CD1c-positive myeloid dendritic cell (primary cell): ENCODE measurements at regions not wholly inside any gene's neighbourhood (a gene's known extent, or its start where the extent isn't known, plus 50 kb on each side); places are given as distances from the start of the nearest gene placed in this dataset.
A peak's percentile ranks its signal among the peaks of the same experiment; 100 is the strongest.

Source experiments
- DNase-seq: peaks from one replicate; pipeline ENCODE4 v3.0.0-alpha.2; 2016; ENCODE audit errors: extremely low spot score

- no peak for DNase-seq
Observed at GRCh38 chr2:207289295-207290018, 123.7 kb upstream of the KLF7 start.

DNA sequence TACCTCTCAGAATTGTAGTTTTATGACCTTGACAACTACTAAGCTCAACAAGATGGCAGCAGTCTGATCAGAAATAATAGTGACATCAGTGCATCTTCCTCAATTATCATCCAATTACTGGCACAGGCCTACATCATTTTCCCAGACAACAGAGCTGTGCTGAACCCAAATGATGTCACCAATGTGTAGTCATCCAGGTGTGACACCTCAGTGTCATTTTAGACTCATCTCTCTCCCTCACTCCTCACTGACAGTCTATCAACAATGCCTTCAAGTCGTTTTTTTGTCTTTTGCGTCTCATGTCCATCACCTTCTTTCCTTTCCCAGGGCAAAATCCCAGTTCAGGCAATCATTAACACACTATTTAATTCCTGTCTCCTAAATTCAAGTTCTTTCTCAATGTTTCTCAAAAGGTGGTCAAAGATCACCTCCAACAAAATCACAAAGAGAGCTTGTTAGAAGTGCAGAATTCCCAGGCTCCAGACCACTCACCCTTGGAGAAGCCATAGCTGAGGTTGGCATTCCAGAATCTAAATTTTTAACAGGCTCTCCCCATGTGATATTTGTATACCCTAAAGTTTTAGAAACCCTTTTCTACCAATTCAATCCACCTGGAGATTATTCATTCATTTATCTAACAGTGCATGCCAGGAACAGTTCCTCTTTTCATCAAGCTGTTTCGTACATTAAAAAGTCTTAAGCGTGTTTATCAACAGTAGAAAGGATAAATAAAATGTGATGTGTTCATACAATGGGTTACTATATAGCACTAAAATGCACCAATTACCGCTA, 125.3 kb upstream of the KLF7 start:
- DNase-seq, result no peak

GRCh38 chr2:207291625-207292252, 126.0 kb upstream of the KLF7 start:
- DNase-seq, result no peak

DNA sequence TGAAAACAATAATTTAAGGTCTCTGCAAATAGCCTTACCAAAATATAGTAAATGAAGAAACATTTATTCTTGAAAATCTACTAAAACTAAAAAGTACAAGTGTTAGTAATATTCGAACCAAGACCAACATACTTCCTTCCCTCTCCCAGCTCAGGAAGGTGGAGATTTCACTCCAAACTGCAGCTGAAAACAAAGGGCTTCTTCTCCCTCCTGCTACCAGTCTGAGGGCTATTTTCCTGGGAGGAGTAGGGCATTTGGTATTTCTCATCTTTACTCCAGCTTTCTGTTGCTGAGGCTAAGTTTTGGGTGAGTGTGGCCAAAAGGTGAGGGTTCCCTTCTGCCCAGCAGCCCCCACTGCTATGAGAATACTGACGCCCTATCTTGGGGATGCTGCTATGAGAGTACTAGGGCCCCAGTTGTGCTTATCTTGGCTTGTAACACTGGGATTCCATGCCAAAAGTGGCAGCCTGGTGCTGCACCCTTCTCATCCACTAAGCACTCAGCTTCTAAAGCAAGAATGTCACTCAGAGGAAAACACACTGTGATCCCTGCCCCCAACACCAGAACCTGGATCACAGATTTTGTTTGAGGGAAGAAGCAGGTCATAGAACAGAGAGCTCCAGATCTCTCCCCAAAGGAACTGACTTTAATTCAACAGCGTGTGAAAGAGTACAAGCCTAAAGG, 130.7 kb upstream of the KLF7 start:
- no peak for DNase-seq

DNA sequence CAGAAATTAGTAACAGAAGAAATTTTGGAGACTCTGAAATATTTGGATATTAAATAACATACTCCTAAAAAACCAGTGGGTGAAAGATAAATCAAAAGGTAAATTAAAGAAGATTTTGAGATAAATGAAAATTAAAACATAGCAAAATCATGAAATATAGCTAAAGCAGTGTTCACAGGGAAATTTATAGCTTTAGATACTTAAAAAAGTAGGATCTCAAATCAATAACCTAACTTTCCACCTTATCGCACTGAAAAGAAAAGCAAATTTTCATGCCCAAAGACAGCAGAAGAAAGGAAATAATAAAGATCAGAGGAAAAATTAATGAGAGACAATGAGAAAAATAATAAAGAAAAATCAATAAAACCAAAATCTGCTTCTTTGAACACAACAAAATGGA, 135.1 kb upstream of the KLF7 start:
- DNase-seq, result no peak

GRCh38 chr2:207304761-207305160, 139.0 kb upstream of the KLF7 start:
- DNase-seq, result no peak

GRCh38 chr2:207308519-207309224, 142.9 kb upstream of the KLF7 start:
- DNase-seq, result no peak

- DNase-seq, result peak; percentile 89
Observed at GRCh38 chr2:207311316-207312005, 145.7 kb upstream of the KLF7 start.

- no peak for DNase-seq
Observed at GRCh38 chr2:207312006-207312356, 146.2 kb upstream of the KLF7 start.

- no peak for DNase-seq
Observed at GRCh38 chr2:207313947-207314346, 148.2 kb upstream of the KLF7 start.

- DNase-seq, result no peak
Observed at GRCh38 chr2:207315131-207315530, 149.4 kb upstream of the KLF7 start.

- no peak for DNase-seq
Observed at GRCh38 chr2:207316484-207316883, 150.7 kb upstream of the KLF7 start.

DNA sequence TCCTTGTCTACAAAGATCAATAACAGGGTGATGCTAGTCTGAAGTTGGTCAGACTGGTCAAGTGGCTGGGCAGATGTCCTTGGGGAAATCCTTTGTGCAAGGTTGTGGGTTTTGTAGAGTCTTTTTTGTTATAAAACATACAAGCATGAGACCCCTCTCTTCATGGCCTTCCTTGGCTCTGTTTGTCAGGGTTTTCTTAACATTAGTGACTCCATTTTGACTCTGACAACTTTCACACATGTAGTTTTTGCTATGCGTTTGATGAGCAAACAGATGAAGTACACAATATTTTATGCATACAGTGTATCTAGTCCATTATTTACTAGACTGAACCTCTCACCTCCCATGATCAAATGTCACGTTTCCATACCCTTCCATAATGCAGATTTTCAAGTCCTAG, 151.2 kb upstream of the KLF7 start:
- DNase-seq, result no peak

DNA sequence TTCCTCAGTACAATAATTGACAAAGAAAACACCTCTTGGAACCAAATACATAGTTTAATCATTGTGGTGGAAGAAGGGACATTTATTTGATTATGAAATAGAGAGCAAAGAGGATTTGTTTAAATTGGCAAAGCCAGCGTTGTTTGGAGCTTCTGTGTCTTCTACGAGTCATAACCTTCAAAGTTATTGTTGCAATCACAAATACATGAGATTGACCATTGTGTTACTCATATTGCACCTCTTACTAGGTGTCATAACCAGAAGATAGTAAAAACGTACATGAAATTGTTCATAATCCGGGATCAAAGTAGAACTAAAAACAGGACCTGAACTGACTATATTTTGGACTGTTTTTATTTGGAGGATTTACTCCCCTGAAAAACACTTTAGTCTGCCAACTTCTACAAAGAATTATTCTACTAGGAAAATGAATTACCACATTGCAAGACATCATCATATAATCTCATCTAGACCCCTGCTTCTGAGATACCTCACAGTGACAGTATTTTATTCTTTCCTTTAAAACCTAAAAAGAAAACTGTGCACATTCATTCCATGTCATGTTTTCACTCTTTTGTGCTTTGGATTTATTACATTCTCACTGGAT, 151.7 kb upstream of the KLF7 start:
- DNase-seq, result no peak

- no peak for DNase-seq
Observed at GRCh38 chr2:207318181-207318628, 152.5 kb upstream of the KLF7 start.

GRCh38 chr2:207319316-207319715, 153.6 kb upstream of the KLF7 start:
- DNase-seq, result peak; percentile 82

DNA sequence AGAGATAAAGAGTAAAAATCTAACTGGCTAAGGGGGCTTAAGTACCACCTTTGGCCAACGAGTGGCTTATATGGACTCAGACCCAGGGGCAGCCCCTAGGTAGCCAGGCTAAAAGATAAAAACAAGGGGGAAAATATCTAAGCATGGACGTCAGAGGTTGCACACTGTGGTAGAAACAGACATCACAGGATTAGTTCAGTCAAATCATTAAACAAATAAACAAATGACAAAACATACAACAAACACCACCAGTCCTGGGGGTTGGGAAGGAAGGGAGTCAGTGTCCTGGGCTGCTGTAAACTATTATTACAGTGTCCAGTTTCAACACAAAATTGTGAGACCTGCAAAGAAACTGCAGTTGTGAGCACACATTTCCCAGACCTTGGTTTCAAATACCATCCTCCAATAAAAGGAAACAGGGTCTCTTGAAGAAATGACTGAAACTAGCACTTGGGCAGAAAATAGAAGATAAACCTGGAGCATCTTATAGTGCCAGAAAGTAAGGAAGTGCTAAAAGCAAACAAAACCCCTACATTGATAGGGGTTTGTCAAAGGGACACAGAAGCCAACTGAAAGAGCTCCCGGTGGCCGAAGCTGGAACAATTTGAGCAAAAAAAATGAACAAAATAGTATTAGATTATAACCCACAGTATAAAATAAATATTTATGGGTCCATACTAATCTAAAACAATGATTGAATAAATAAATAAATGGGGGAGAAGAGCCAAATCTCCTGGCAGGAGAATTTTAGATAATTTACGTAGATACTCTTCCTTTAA, 154.8 kb upstream of the KLF7 start:
- DNase-seq, result no peak

- DNase-seq, result peak; percentile 71
Observed at GRCh38 chr2:207321514-207321913, 155.8 kb upstream of the KLF7 start.

DNA sequence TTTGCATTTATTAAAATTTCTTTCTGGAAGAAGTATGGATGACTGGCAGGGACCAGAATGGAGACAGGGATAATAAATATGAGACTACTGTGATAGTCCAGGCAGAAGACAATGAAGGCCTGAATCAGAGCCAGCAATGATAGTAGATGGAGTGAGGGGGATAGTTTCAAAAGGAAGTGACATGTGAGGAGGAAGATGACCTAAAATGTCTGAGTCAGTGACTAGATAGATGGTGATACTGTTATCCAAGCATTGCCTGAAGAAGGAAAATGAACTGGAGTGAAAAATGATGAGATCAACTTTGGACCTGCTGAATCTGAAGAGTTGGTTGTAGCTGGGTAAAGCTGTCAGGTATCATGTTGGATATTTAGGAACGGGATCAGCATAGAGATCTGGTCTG, 158.3 kb upstream of the KLF7 start:
- no peak for DNase-seq

DNA sequence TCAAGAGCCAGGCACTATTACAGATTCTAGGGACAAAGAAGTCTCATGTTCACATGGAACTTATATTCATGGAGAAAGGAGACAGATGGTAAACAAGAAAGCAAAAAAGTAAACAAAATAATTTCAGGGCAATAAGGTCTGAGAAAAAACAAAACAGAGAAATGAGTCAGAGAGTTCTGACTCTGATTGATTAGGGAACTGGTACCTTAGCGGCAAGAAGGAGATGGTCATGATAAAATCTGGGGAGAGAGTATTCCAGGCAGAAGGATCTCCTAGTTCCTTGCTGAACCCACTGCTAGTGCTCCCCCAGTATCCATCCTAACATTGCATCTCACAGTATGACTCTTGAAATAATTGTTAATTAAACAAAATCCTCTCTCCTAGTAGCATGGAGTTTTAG, 161.8 kb upstream of the KLF7 start:
- peak; percentile 34 for DNase-seq
